PFSK-1 (cell line): ENCODE measurements at regions not wholly inside any gene's neighbourhood (a gene's known extent, or its start where the extent isn't known, plus 50 kb on each side); places are given as distances from the start of the nearest gene placed in this dataset.

Source experiments
- POLR2AphosphoS5 ChIP-seq: IDR thresholded peaks from 2 replicates; pipeline ENCODE4 v1.6.1; 2012; ENCODE audit warnings: low read depth, mild to moderate bottlenecking, control low read depth, low read length, moderate library complexity
- SIN3A ChIP-seq: IDR thresholded peaks from 2 replicates; pipeline ENCODE4 v1.6.1; 2012; ENCODE audit warnings: mild to moderate bottlenecking, low read length, moderate library complexity, borderline replicate concordance; ENCODE audit not compliant: insufficient read depth
- TAF1 ChIP-seq: IDR thresholded peaks from 2 replicates; pipeline ENCODE4 v1.6.1; 2012; ENCODE audit warnings: low read length, control low read depth, borderline replicate concordance; ENCODE audit not compliant: insufficient read depth

DNA sequence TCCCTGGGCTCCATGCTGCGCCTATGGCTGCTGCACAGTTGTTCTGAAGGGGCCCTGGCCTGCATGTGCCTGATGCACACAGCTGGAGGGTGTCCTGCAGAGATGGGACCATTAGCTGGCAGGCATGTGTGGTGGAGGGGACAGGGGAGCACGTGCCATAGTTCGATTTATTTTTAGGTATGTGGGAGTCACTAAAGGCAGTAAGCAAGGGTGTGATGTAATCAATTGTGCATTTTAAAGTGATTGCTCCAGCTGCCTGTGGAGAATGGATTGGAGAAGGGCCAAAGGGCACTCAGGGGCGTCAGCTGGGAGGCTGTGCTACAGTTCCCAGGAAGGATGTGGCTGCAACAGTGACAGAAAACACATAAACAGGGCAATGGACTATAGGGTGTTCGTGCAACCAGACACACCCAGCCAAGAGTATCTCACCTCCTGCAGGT lies 205.1 kb downstream of the ARL4C start:
- no peak for TF ChIP-seq TAF1
- TF ChIP-seq POLR2AphosphoS5, result no peak
- no peak for TF ChIP-seq SIN3A
